Caco-2 (cell line): ENCODE measurements at regions not wholly inside any gene's neighbourhood (a gene's known extent, or its start where the extent isn't known, plus 50 kb on each side); places are given as distances from the start of the nearest gene placed in this dataset.

Experiments used
- BruUV-seq: library from RNA; stranded (reverse); fragments of 400-500 nt; replicated peaks from 2 replicates; lab custom pipeline; 2021; lab: Mats Ljungman, UMichigan
- CTCF ChIA-PET: fragments of 300-600 bp; sonication (Branson Sonifier 250); formaldehyde crosslinking; loops from one replicate; lab custom pipeline; 2022; ENCODE audit warnings: antibody characterized with exemption; lab: Charles Lee
- POLR2A ChIA-PET: fragments of 300-600 bp; sonication (Branson Sonifier 250); formaldehyde crosslinking; loops from one replicate; lab custom pipeline; 2022; ENCODE audit warnings: antibody characterized with exemption; lab: Charles Lee
- DNase-seq, 2 experiments: peaks; one replicate each; pipeline versions ENCODE4 v3.0.0 to v3.0.0-alpha.2; 2020 to 2022
- H3K27me3 ChIP-seq: replicated peaks from 2 replicates; pipeline ENCODE4 v1.6.0; 2011; ENCODE audit warnings: low read length; ENCODE audit not compliant: control insufficient read depth, insufficient read depth
- H3K36me3 ChIP-seq: 2 replicates; pipeline ENCODE4 v1.5.1; 2011; ENCODE audit warnings: low read length; ENCODE audit not compliant: control insufficient read depth, insufficient read depth
- H3K4me1 ChIP-seq: fragments of 250-450 bp; sonication (Bioruptor Pico); 2 replicates; pipeline ENCODE4 v1.5.1; 2020; ENCODE audit warnings: mild to moderate bottlenecking
- H3K4me3 ChIP-seq: 2 replicates; pipeline ENCODE4 v1.5.1; 2011; ENCODE audit warnings: low read depth, mild to moderate bottlenecking, control low read depth, low read length
- H3K9me3 ChIP-seq: fragments of 250-450 bp; sonication (Bioruptor Pico); 2 replicates; pipeline ENCODE4 v1.5.1; 2020; ENCODE audit warnings: mild to moderate bottlenecking, moderate library complexity
- H3K27ac Mint-ChIP-seq: one replicate; pipeline ENCODE4 v1.8.0; 2022; ENCODE audit warnings: mixed read lengths; ENCODE audit not compliant: unreplicated experiment
- H3K27me3 Mint-ChIP-seq: one replicate; pipeline ENCODE4 v1.8.0; 2022; ENCODE audit warnings: mixed read lengths; ENCODE audit not compliant: insufficient read depth, unreplicated experiment
- H3K36me3 Mint-ChIP-seq: one replicate; pipeline ENCODE4 v1.8.0; 2022; ENCODE audit warnings: mild to moderate bottlenecking, mixed read lengths; ENCODE audit not compliant: insufficient read depth, unreplicated experiment
- H3K4me1 Mint-ChIP-seq: one replicate; pipeline ENCODE4 v1.8.0; 2022; ENCODE audit warnings: low read depth, mixed read lengths; ENCODE audit not compliant: unreplicated experiment
- H3K4me3 Mint-ChIP-seq: one replicate; pipeline ENCODE4 v1.8.0; 2022; ENCODE audit warnings: mild to moderate bottlenecking, moderate library complexity, mixed read lengths; ENCODE audit not compliant: unreplicated experiment
- H3K9me3 Mint-ChIP-seq: one replicate; pipeline ENCODE4 v1.8.0; 2022; ENCODE audit warnings: mixed read lengths; ENCODE audit not compliant: unreplicated experiment
- CTCF ChIP-seq, 2 experiments: fragments of 200-600 bp in 1 of 2; IDR thresholded peaks; 1 replicate in 1 of 2; 2 replicates in 1 of 2; pipeline versions ENCODE4 v1.5.1 to v1.8.0; 2011 to 2022; ENCODE audit warnings: antibody characterized with exemption in 1 of 2, control low read depth in 1 of 2, inconsistent platforms in 1 of 2, low read depth in 1 of 2, low read length in 1 of 2, mild to moderate bottlenecking in 1 of 2, moderate library complexity in 1 of 2; ENCODE audit not compliant: insufficient read depth in 1 of 2, severe bottlenecking in 1 of 2, unreplicated experiment in 1 of 2
- intact Hi-C: fragments of 100-400 bp; cut with micrococcal nuclease; formaldehyde crosslinking; loops from one replicate; pipeline ENCODE4 v1.10.0; 2022; ENCODE audit not compliant: unreplicated experiment

- H3K27ac Mint-ChIP-seq: no peak overlapping the region
Observed at GRCh38 chr1:191700922-191701321, 457.3 kb upstream of the RGS18 start.

GRCh38 chr1:191702124-191702523 is 456.1 kb upstream of the RGS18 start:
- no peak for TF ChIP-seq CTCF (IDR thresholded peaks at IDR 0.05; ENCODE audit: insufficient read depth in 1 of 2, low read depth in 1 of 2, low read length in 1 of 2, severe bottlenecking in 1 of 2, unreplicated experiment in 1 of 2)
- intact Hi-C loops: no loop called here
- H3K9me3 ChIP-seq: no peaks in the 10 kb centered on the region
- Mint-ChIP-seq H3K4me1 (peaks cover 18% of the 10 kb centered on the region), H3K36me3 (no peaks in the 10 kb centered on the region), H3K9me3 (peaks cover 10% of the 10 kb centered on the region), H3K27me3 (no peaks in the 10 kb centered on the region), H3K4me3 (no peak overlapping the region), H3K27ac (no peak overlapping the region)
- ChIA-PET POLR2A (no interaction called here), CTCF (no interaction called here)
- BruUV-seq: no TSS peak
- H3K4me3 ChIP-seq: no peak overlapping the region
- DNase-seq: no peak
- peaks cover 36% of the 10 kb centered on the region for H3K4me1 ChIP-seq
- H3K36me3 ChIP-seq: no peaks in the 10 kb centered on the region
- H3K27me3 ChIP-seq: no peaks in the 10 kb centered on the region

More at GRCh38 chr1:191700922-191701321, 457.3 kb upstream of the RGS18 start:
- BruUV-seq: no TSS peak
- Mint-ChIP-seq H3K36me3 (no peaks in the 10 kb centered on the region), H3K4me3 (no peak overlapping the region), H3K9me3 (peaks cover 10% of the 10 kb centered on the region), H3K4me1 (peaks cover 18% of the 10 kb centered on the region), H3K27me3 (no peaks in the 10 kb centered on the region)
- ChIA-PET POLR2A (no interaction called here), CTCF (no interaction called here)
- intact Hi-C loops: no loop called here
- Histone ChIP-seq H3K27me3 (no peaks in the 10 kb centered on the region), H3K4me1 (peaks cover 36% of the 10 kb centered on the region), H3K4me3 (no peak overlapping the region), H3K9me3 (no peaks in the 10 kb centered on the region), H3K36me3 (no peaks in the 10 kb centered on the region)
- TF ChIP-seq CTCF (IDR thresholded peaks at IDR 0.05; ENCODE audit: insufficient read depth in 1 of 2, low read depth in 1 of 2, low read length in 1 of 2, severe bottlenecking in 1 of 2, unreplicated experiment in 1 of 2): no peak
- DNase-seq: no peak

- no peaks in the 10 kb centered on the region for H3K36me3 ChIP-seq
- H3K27me3 ChIP-seq: no peaks in the 10 kb centered on the region
- H3K27ac Mint-ChIP-seq: no peak overlapping the region
- no peaks in the 10 kb centered on the region for H3K36me3 Mint-ChIP-seq
- ChIA-PET CTCF (no interaction called here), POLR2A (no interaction called here)
- no peak for TF ChIP-seq CTCF (IDR thresholded peaks at IDR 0.05; ENCODE audit: insufficient read depth in 1 of 2, low read depth in 1 of 2, low read length in 1 of 2, severe bottlenecking in 1 of 2, unreplicated experiment in 1 of 2)
- no peaks in the 10 kb centered on the region for H3K9me3 Mint-ChIP-seq
- H3K27me3 Mint-ChIP-seq: no peaks in the 10 kb centered on the region
- no peaks in the 10 kb centered on the region for H3K9me3 ChIP-seq
- no peak overlapping the region for H3K4me3 Mint-ChIP-seq
- H3K4me1 ChIP-seq: 0 out of 2 replicates have a peak, but pooled peaks cover 2% of the 10 kb centered on the region
- DNase-seq: no peak
- no peaks in the 10 kb centered on the region for H3K4me1 Mint-ChIP-seq
- intact Hi-C loops: no loop called here
- H3K4me3 ChIP-seq: no peak overlapping the region
- BruUV-seq: no TSS peak
Observed at GRCh38 chr1:191707288-191707687, 451.0 kb upstream of the RGS18 start.
